ENCODE measurements at regions not wholly inside any gene's neighbourhood (a gene's known extent, or its start where the extent isn't known, plus 50 kb on each side); places are given as distances from the start of the nearest gene placed in this dataset.

DNA sequence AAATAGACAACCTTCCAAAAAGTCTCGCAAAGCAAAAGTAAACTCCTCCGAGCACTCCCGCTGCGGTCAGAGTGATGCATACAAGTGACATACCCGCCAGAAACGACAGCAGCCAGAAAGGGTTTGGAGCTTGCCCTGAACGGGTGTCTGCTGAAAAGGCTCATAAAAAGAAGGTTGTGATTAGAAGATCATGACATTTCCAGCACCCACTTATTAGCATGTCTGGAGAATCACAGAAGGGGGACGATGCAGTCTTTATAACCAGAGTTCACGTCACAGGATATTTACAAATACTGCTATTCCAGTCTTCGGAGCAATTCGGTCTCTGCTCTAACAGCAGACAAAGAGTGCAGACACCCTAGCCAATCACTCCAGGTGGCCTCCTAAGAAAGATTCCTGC, 59.1 kb upstream of the FRMD4B start:
- H3K27me3 ChIP-seq (ENCODE audit: insufficient read depth, low read length) = no peaks in the 10 kb centered on the region
- no peaks in the 10 kb centered on the region for H3K4me1 ChIP-seq (ENCODE audit: insufficient read depth, low read length)
- no peaks in the 10 kb centered on the region for H3K9me3 ChIP-seq (ENCODE audit: low read depth, low read length)
- H3K4me3 ChIP-seq (ENCODE audit: low read length) = no peak overlapping the region

DNA sequence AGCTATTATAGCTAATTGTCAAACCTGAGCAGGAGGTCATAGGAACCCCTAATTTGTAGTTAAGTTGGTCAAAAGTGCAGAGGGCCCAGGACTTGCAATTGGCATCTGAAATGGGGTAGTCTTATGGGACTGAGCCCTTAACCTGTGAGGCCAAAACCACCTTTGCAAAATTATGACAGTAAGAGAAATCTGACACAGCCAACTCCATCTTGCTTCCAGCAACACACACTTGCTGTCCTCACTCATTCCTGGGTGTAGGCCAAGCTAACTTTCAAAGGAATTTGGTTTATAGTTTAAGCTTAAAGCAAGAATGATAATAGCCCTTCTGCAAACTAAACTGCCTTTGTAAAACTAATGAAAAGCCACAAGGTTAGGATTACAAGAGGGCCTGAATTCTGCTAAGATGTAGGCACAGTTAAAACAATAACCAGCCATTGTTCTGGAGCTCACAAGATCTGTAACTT, 57.6 kb upstream of the FRMD4B start:
- no peaks in the 10 kb centered on the region for H3K27me3 ChIP-seq (ENCODE audit: insufficient read depth, low read length)
- H3K9me3 ChIP-seq (ENCODE audit: low read depth, low read length) = no peaks in the 10 kb centered on the region
- H3K4me1 ChIP-seq (ENCODE audit: insufficient read depth, low read length) = no peaks in the 10 kb centered on the region
- H3K4me3 ChIP-seq (ENCODE audit: low read length) = no peak overlapping the region

DNA sequence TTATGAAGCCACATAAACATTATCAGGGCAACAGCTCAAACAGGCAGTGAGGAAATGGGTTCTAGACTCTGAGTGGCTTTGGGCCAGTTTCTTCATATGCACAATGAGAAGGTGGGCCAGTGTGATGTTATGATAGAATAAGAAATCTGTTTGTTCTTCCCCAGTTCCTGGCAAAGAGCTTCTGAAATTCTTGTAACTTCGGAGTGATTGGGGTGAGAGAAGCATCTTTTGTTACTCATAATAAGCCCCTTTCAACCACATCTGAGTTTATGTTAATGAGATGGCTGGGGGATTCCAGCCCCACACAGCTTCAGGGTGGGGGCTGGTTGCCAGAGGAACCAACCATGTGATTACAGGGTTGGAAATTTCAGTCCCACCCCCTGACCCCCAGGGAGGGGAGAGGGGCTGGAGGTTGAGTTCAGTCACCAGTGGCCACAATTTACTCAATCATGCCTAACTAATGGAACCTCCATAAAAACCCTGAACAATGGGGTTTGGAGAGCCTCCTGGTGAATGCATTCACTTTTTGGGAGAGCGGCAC, 57.0 kb upstream of the FRMD4B start:
- no peaks in the 10 kb centered on the region for H3K9me3 ChIP-seq (ENCODE audit: low read depth, low read length)
- no peak overlapping the region for H3K4me3 ChIP-seq (ENCODE audit: low read length)
- no peaks in the 10 kb centered on the region for H3K4me1 ChIP-seq (ENCODE audit: insufficient read depth, low read length)
- H3K27me3 ChIP-seq (ENCODE audit: insufficient read depth, low read length) = no peaks in the 10 kb centered on the region

DNA sequence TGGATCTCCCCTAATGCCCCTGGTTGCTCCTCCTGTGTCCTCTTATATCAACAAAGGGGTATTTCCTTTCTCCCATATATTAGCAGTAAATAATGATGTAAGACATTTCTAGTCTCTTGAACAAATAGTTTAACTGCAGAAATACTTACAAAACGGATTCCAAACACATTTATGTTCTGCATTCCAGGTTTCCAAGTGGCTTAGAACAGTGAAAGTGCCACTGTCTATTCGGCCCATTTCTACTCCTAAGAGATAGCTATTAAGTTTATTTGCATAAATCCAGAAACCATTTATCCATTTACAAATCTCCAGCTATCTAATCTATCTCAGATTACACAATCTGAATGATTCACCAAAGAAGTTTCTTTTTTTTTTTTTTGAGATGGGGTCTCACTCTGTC, 55.8 kb upstream of the FRMD4B start:
- H3K4me1 ChIP-seq (ENCODE audit: insufficient read depth, low read length) = no peaks in the 10 kb centered on the region
- H3K9me3 ChIP-seq (ENCODE audit: low read depth, low read length) = no peaks in the 10 kb centered on the region
- H3K27me3 ChIP-seq (ENCODE audit: insufficient read depth, low read length) = no peaks in the 10 kb centered on the region
- H3K4me3 ChIP-seq (ENCODE audit: low read length) = no peak overlapping the region

DNA sequence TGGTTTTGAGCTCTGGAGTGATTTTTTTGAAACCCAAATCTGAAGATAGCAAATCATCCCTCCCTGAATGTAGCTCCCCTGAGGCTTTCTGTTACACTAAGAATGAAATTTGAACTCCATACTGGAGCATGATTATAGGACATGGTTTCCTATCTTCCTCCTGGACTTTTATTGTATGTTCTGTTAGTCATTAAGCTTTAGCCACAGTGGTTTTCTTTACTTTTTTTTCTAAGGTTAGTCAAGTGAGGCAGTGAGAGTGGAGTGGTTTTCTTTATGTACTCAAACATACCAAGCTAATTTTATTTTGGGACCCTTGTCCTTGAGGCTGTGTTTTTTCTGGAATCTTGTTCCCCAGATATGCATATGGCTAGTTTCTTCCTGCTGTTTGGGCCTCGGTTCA, 55.2 kb upstream of the FRMD4B start:
- Histone ChIP-seq H3K27me3 (ENCODE audit: insufficient read depth, low read length) (no peaks in the 10 kb centered on the region), H3K4me1 (ENCODE audit: insufficient read depth, low read length) (no peaks in the 10 kb centered on the region), H3K9me3 (ENCODE audit: low read depth, low read length) (no peaks in the 10 kb centered on the region), H3K4me3 (ENCODE audit: low read length) (no peak overlapping the region)

DNA sequence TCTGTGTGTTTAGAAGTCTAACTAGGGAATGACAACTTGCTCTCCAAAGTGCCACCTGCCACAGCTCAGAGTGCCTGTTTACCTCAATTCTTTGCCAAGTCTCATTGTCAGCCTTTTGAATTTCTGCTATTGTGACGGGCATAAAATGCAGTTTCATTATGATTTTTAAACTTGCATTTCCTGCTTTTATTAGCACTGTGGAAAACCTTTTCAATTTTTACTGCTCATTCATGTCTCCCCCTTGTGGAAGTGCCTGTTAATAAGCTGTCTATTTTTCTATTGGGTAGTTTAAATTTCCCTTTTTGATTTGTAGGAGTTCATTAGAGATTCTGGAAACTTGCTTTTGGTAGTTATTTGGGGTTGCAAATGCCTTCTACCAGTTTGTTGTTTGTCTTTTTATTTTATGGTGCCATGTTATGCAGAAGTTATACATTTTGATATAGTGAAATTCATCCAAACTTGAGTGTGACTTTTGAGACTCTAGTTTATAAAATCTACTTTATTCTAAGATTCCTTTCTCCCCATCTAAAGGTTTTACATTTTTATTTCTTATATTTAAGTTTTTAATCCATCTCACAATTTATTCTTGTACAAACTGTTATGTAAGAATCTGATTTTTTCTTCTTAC, 53.9 kb upstream of the FRMD4B start:
- H3K27me3 ChIP-seq (ENCODE audit: insufficient read depth, low read length) = no peaks in the 10 kb centered on the region
- no peaks in the 10 kb centered on the region for H3K4me1 ChIP-seq (ENCODE audit: insufficient read depth, low read length)
- H3K4me3 ChIP-seq (ENCODE audit: low read length) = no peak overlapping the region
- H3K9me3 ChIP-seq (ENCODE audit: low read depth, low read length) = no peaks in the 10 kb centered on the region

DNA sequence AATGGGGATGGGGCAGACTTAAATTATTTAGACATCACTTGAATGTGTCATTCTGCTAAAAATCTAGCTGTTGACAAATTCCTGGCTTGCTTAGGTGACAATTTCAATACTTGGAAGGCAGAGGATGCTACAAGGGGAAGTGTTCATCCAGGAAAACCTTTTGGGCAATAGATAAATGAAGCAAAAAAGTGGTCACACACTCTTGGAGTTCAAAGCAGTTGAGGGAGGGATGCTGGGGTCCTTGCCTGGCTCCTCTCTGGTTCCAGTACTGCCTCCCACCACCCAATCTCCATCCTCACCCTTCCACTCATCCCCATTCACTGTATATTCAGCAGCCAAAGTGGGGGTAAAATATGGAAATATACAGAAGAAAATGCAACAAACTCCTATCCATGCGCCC, 52.6 kb upstream of the FRMD4B start:
- Histone ChIP-seq H3K9me3 (ENCODE audit: low read depth, low read length) (no peaks in the 10 kb centered on the region), H3K27me3 (ENCODE audit: insufficient read depth, low read length) (no peaks in the 10 kb centered on the region), H3K4me1 (ENCODE audit: insufficient read depth, low read length) (no peaks in the 10 kb centered on the region), H3K4me3 (ENCODE audit: low read length) (no peak overlapping the region)

DNA sequence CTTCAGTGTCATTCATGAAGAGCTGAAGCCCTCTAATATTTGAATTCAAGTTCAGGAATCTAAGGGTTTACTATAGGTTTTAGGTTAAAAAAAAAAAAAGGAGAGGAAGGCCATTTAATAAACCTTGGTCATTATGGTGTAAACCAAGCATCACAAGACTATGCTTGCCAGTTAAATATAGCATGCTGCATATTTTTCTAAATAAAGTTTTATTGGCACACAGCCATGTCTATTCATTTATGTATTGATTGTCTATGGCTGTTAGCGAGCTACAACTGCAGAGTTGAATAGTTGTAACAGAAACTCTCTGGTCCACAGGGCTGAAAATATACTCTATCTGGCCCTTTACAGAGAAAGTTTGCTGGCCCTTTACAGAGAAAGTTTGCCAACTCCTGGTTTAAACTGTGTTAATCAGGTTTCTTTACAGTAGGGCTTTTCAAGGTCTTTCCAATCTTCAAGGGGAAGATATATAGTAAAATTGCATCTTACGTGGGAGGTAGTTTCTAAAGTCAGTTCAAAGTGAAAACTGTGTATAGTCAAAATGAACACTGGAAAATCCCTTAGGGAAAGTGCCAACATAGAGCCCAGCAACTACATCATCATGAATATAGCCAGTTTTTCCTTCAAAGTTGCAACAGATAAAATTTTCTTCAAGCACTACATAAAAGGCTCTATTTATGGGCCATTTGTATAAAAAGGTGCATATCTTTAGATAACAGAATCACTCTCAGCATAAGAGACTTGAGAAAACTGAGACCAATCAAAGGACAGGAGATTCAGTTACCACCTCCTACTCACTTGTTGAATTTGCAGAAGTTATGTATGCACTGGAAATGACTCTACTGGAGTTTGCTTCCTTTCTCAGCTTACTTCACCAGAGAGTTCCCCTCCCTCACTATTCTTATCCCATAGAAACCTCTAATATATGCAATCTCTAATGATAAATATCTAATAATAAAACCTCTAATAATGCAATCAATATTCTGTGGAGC, 49.7 kb upstream of the FRMD4B start:
- H3K4me1 ChIP-seq (ENCODE audit: insufficient read depth, low read length) = no peaks in the 10 kb centered on the region
- H3K27me3 ChIP-seq (ENCODE audit: insufficient read depth, low read length) = no peaks in the 10 kb centered on the region
- H3K4me3 ChIP-seq (ENCODE audit: low read length) = no peak overlapping the region
- H3K9me3 ChIP-seq (ENCODE audit: low read depth, low read length) = no peaks in the 10 kb centered on the region
